ENCODE measurements at regions not wholly inside any gene's neighbourhood (a gene's known extent, or its start where the extent isn't known, plus 50 kb on each side); places are given as distances from the start of the nearest gene placed in this dataset.

DNA sequence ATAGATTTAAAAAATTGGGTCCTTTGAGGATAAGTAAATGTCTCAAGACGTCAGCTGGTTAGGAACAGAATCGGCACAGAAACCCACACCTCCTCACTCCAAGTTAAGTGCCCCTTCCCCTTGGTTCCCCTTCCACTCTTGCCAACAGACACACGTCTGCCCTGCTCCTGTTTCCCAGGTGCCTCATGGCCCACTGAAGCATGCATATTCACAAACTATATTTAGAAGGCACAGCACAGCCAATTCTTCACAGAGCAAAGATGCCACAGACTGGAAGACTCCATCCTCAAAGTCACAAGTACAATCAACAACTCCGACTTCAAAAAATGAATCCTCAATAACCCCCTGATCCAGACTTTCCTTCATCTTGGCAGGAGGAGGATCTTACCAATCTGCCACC, 295.4 kb upstream of the NR2F2 start:
- TF ChIP-seq, protein P1, sequence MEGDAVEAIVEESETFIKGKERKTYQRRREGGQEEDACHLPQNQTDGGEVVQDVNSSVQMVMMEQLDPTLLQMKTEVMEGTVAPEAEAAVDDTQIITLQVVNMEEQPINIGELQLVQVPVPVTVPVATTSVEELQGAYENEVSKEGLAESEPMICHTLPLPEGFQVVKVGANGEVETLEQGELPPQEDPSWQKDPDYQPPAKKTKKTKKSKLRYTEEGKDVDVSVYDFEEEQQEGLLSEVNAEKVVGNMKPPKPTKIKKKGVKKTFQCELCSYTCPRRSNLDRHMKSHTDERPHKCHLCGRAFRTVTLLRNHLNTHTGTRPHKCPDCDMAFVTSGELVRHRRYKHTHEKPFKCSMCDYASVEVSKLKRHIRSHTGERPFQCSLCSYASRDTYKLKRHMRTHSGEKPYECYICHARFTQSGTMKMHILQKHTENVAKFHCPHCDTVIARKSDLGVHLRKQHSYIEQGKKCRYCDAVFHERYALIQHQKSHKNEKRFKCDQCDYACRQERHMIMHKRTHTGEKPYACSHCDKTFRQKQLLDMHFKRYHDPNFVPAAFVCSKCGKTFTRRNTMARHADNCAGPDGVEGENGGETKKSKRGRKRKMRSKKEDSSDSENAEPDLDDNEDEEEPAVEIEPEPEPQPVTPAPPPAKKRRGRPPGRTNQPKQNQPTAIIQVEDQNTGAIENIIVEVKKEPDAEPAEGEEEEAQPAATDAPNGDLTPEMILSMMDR (IDR thresholded peaks at IDR 0.05; ENCODE audit: low read length) = no peak
- TF ChIP-seq EZH2 (optimal IDR thresholded peaks at IDR 0.05; ENCODE audit: low read depth, low read length) (no peak), EZH2phosphoT487 (IDR thresholded peaks at IDR 0.05; ENCODE audit: low read length) (no peak)

Measured in MM.1S (cell line).